ENCODE measurements at regions not wholly inside any gene's neighbourhood (a gene's known extent, or its start where the extent isn't known, plus 50 kb on each side); places are given as distances from the start of the nearest gene placed in this dataset.

DNA sequence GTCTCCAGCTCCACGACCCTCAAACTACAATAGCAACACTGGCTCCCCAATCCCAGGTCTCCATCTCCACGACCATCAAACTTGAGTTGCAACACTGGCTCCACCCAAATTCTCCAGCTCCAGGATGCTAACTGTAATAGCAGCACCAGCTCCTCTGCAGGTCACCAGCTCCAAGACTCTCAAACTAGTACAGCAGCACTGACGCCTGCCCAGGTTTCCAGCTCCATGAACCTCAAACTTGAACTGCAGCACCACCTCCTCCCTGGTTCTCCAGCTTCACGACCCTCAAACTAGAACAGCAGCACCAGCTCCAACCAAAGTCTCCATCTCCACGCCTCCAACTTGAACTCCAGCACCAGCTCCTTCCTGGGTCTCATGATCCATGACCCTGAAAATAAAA is 353.8 kb downstream of the PREX1 start:
- TF ChIP-seq, protein P1, sequence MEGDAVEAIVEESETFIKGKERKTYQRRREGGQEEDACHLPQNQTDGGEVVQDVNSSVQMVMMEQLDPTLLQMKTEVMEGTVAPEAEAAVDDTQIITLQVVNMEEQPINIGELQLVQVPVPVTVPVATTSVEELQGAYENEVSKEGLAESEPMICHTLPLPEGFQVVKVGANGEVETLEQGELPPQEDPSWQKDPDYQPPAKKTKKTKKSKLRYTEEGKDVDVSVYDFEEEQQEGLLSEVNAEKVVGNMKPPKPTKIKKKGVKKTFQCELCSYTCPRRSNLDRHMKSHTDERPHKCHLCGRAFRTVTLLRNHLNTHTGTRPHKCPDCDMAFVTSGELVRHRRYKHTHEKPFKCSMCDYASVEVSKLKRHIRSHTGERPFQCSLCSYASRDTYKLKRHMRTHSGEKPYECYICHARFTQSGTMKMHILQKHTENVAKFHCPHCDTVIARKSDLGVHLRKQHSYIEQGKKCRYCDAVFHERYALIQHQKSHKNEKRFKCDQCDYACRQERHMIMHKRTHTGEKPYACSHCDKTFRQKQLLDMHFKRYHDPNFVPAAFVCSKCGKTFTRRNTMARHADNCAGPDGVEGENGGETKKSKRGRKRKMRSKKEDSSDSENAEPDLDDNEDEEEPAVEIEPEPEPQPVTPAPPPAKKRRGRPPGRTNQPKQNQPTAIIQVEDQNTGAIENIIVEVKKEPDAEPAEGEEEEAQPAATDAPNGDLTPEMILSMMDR (IDR thresholded peaks at IDR 0.05; ENCODE audit: low read depth, low read length): no peak
- no peak for DNase-seq (ENCODE audit: low read depth, low spot score)
- in situ Hi-C loops (cut with HindIII; ENCODE audit: low sequenced_read_pairs): no loop called here
- H3K4me3 ChIP-seq (ENCODE audit: low read depth, low read length): no peak overlapping the region

GRCh38 chr20:48471759-48472408 is 355.9 kb downstream of the PREX1 start:
- H3K4me3 ChIP-seq (ENCODE audit: low read depth, low read length): no peak overlapping the region
- in situ Hi-C loops (cut with HindIII; ENCODE audit: low sequenced_read_pairs): no loop called here
- TF ChIP-seq, protein P1 (IDR thresholded peaks at IDR 0.05; ENCODE audit: low read depth, low read length): no peak
- DNase-seq (ENCODE audit: low read depth, low spot score): no peak

- in situ Hi-C loops (cut with HindIII; ENCODE audit: low sequenced_read_pairs): no loop called here
- H3K4me3 ChIP-seq (ENCODE audit: low read depth, low read length): no peak overlapping the region
- TF ChIP-seq, protein P1 (IDR thresholded peaks at IDR 0.05; ENCODE audit: low read depth, low read length): no peak
- no peak for DNase-seq (ENCODE audit: low read depth, low spot score)
These were observed 356.6 kb downstream of the PREX1 start for GRCh38 chr20:48471176-48471575.

DNA sequence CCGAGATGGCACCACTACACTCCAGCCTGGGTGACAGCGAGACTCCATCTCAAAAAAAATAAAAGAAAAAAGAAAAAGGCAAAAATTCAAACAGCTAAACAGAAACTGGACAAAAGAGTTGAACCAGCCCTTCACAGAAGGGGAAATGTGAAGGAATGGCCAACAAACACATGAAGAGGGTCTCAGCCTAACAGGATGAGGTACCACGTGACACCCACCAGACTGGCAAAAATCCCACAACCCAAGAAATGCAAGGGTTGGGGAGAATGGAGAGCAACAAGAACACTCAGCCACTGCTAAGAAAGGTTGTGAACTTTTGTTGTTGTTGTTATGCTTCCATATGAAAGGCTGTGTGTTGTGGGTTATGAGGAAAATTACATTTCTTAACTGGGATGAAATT is 357.7 kb downstream of the PREX1 start:
- no peak overlapping the region for H3K4me3 ChIP-seq (ENCODE audit: low read depth, low read length)
- DNase-seq (ENCODE audit: low read depth, low spot score): no peak
- TF ChIP-seq, protein P1 (IDR thresholded peaks at IDR 0.05; ENCODE audit: low read depth, low read length): no peak
- in situ Hi-C loops (cut with HindIII; ENCODE audit: low sequenced_read_pairs): no loop called here

- DNase-seq (ENCODE audit: low read depth, low spot score): no peak
- no peak overlapping the region for H3K4me3 ChIP-seq (ENCODE audit: low read depth, low read length)
- in situ Hi-C loops (cut with HindIII; ENCODE audit: low sequenced_read_pairs): no loop called here
- TF ChIP-seq, protein P1 (IDR thresholded peaks at IDR 0.05; ENCODE audit: low read depth, low read length): no peak
These were observed 358.8 kb downstream of the PREX1 start for GRCh38 chr20:48469026-48469425.

GRCh38 chr20:48468571-48468970 is 359.2 kb downstream of the PREX1 start:
- H3K4me3 ChIP-seq (ENCODE audit: low read depth, low read length): no peak overlapping the region
- TF ChIP-seq, protein P1 (IDR thresholded peaks at IDR 0.05; ENCODE audit: low read depth, low read length): no peak
- no peak for DNase-seq (ENCODE audit: low read depth, low spot score)
- in situ Hi-C loops (cut with HindIII; ENCODE audit: low sequenced_read_pairs): no loop called here
